ENCODE measurements at regions not wholly inside any gene's neighbourhood (a gene's known extent, or its start where the extent isn't known, plus 50 kb on each side); places are given as distances from the start of the nearest gene placed in this dataset.

GRCh38 chr1:232507571-232507970 lies 122.4 kb downstream of the SIPA1L2 start:
- H3K4me3 ChIP-seq (ENCODE audit: control insufficient read depth in 2 of 3, extremely low read depth in 1 of 3, insufficient read depth in 2 of 3, low read depth in 1 of 3, low read length in 3 of 3): no peak overlapping the region
- no peaks in the 10 kb centered on the region for H3K79me2 ChIP-seq (ENCODE audit: control insufficient read depth, insufficient read depth, low read length)
- H3K9ac ChIP-seq (ENCODE audit: control insufficient read depth, extremely low read depth, insufficient read depth, low read length): no peak overlapping the region
- no peak for FAIRE-seq
- no peaks in the 10 kb centered on the region for H3K27me3 ChIP-seq (ENCODE audit: control insufficient read depth, extremely low read depth, insufficient read depth, low read length)
- H3K9me3 ChIP-seq (ENCODE audit: control insufficient read depth, low read depth, low read length): no peaks in the 10 kb centered on the region
- H3K4me1 ChIP-seq (ENCODE audit: control insufficient read depth, extremely low read depth, insufficient read depth, low read length): peaks cover 18% of the 10 kb centered on the region
- H2AFZ ChIP-seq (ENCODE audit: control insufficient read depth, low read length): no peak overlapping the region
- no peaks in the 10 kb centered on the region for H3K9me1 ChIP-seq (ENCODE audit: control insufficient read depth, extremely low read depth, insufficient read depth, low read length)
- H3K36me3 ChIP-seq (ENCODE audit: control insufficient read depth in 2 of 2, extremely low read depth in 1 of 2, insufficient read depth in 2 of 2, low read length in 2 of 2): no peaks in the 10 kb centered on the region
- dilution Hi-C loops (cut with MboI; ENCODE audit: extremely low pct_ligation_motif_present, low sequenced_read_pairs): no loop called here
- DNase-seq (ENCODE audit: low read depth, low spot score): no peak
- H4K20me1 ChIP-seq (ENCODE audit: control insufficient read depth, extremely low read depth, insufficient read depth, low read length): no peaks in the 10 kb centered on the region
- no peak overlapping the region for H3K4me2 ChIP-seq (ENCODE audit: control insufficient read depth, extremely low read depth, insufficient read depth, low read depth, low read length)
- H3K27ac ChIP-seq (ENCODE audit: control insufficient read depth, insufficient read depth, low read length): no peak overlapping the region
- TF ChIP-seq EZH2 (IDR thresholded peaks at IDR 0.05; ENCODE audit: low read length): no peak
- TF ChIP-seq CTCF (optimal IDR thresholded peaks at IDR 0.05 in 1 of 3, IDR thresholded peaks at IDR 0.05 in 1 of 3, conservative IDR thresholded peaks at IDR 0.05 in 1 of 3; ENCODE audit: extremely low read depth in 1 of 3, insufficient read depth in 2 of 3, low read length in 3 of 3): no peak

- H3K4me3 ChIP-seq (ENCODE audit: control insufficient read depth in 2 of 3, extremely low read depth in 1 of 3, insufficient read depth in 2 of 3, low read depth in 1 of 3, low read length in 3 of 3): no peak overlapping the region
- H3K4me1 ChIP-seq (ENCODE audit: control insufficient read depth, extremely low read depth, insufficient read depth, low read length): peaks cover 14% of the 10 kb centered on the region
- DNase-seq (ENCODE audit: low read depth, low spot score) (no peak), FAIRE-seq (no peak)
- no peak for TF ChIP-seq CTCF (optimal IDR thresholded peaks at IDR 0.05 in 1 of 3, IDR thresholded peaks at IDR 0.05 in 1 of 3, conservative IDR thresholded peaks at IDR 0.05 in 1 of 3; ENCODE audit: extremely low read depth in 1 of 3, insufficient read depth in 2 of 3, low read length in 3 of 3)
- TF ChIP-seq EZH2 (IDR thresholded peaks at IDR 0.05; ENCODE audit: low read length): no peak
- H2AFZ ChIP-seq (ENCODE audit: control insufficient read depth, low read length): no peak overlapping the region
- H3K9me1 ChIP-seq (ENCODE audit: control insufficient read depth, extremely low read depth, insufficient read depth, low read length): no peaks in the 10 kb centered on the region
- H3K27me3 ChIP-seq (ENCODE audit: control insufficient read depth, extremely low read depth, insufficient read depth, low read length): no peaks in the 10 kb centered on the region
- no peaks in the 10 kb centered on the region for H3K79me2 ChIP-seq (ENCODE audit: control insufficient read depth, insufficient read depth, low read length)
- H4K20me1 ChIP-seq (ENCODE audit: control insufficient read depth, extremely low read depth, insufficient read depth, low read length): no peaks in the 10 kb centered on the region
- dilution Hi-C loops (cut with MboI; ENCODE audit: extremely low pct_ligation_motif_present, low sequenced_read_pairs): no loop called here
- no peak overlapping the region for H3K4me2 ChIP-seq (ENCODE audit: control insufficient read depth, extremely low read depth, insufficient read depth, low read depth, low read length)
- no peaks in the 10 kb centered on the region for H3K9me3 ChIP-seq (ENCODE audit: control insufficient read depth, low read depth, low read length)
- H3K9ac ChIP-seq (ENCODE audit: control insufficient read depth, extremely low read depth, insufficient read depth, low read length): no peak overlapping the region
- H3K27ac ChIP-seq (ENCODE audit: control insufficient read depth, insufficient read depth, low read length): no peak overlapping the region
- H3K36me3 ChIP-seq (ENCODE audit: control insufficient read depth in 2 of 2, extremely low read depth in 1 of 2, insufficient read depth in 2 of 2, low read length in 2 of 2): no peaks in the 10 kb centered on the region
Measured at GRCh38 chr1:232505884-232506283, 124.0 kb downstream of the SIPA1L2 start.

All from keratinocyte (primary cell).